Dermis blood vessel endothelial cell (primary cell): ENCODE measurements at regions not wholly inside any gene's neighbourhood (a gene's known extent, or its start where the extent isn't known, plus 50 kb on each side); places are given as distances from the start of the nearest gene placed in this dataset.
"Not testable (repeated sequence)": the region's sequence is repeated elsewhere in the genome, so short reads cannot be mapped to it uniquely, and the experiment has no call there.

Experiments
- DNase-seq: peaks from one replicate; pipeline ENCODE4 v3.0.0; 2010

GRCh38 chr5:53368966-53369605 lies 111.3 kb upstream of the FST start:
- no peak for DNase-seq

- DNase-seq: no peak
Observed at GRCh38 chr5:53369681-53370080, 110.7 kb upstream of the FST start.

GRCh38 chr5:53373451-53374158 lies 106.8 kb upstream of the FST start:
- DNase-seq: peak; percentile 92

- no peak for DNase-seq
Observed at GRCh38 chr5:53376853-53377252, 103.6 kb upstream of the FST start.

GRCh38 chr5:53378190-53378589 lies 102.2 kb upstream of the FST start:
- DNase-seq: no peak

- DNase-seq: peak; percentile 73
Observed at GRCh38 chr5:53378590-53379247, 101.7 kb upstream of the FST start.

GRCh38 chr5:53386341-53386740 lies 94.1 kb upstream of the FST start:
- DNase-seq: no peak

- no peak for DNase-seq
Observed at GRCh38 chr5:53389093-53389492, 91.3 kb upstream of the FST start.

GRCh38 chr5:53392073-53392472 lies 88.4 kb upstream of the FST start:
- no peak for DNase-seq

- no peak for DNase-seq
Observed at GRCh38 chr5:53394808-53395207, 85.6 kb upstream of the FST start.

- DNase-seq: no peak
Observed at GRCh38 chr5:53397141-53397757, 83.2 kb upstream of the FST start.

- peak; percentile 74 for DNase-seq
Observed at GRCh38 chr5:53397845-53398244, 82.6 kb upstream of the FST start.

- no peak for DNase-seq
Observed at GRCh38 chr5:53399926-53400697, 80.3 kb upstream of the FST start.

- no peak for DNase-seq
Observed at GRCh38 chr5:53403291-53403690, 77.1 kb upstream of the FST start.

- DNase-seq: no peak
Observed at GRCh38 chr5:53403758-53404157, 76.7 kb upstream of the FST start.

GRCh38 chr5:53405396-53405795 lies 75.0 kb upstream of the FST start:
- DNase-seq: no peak

GRCh38 chr5:53406630-53407316 lies 73.7 kb upstream of the FST start:
- DNase-seq: peak; percentile 72

GRCh38 chr5:53407373-53407772 lies 73.1 kb upstream of the FST start:
- DNase-seq: no peak

GRCh38 chr5:53411388-53411787 lies 69.0 kb upstream of the FST start:
- no peak for DNase-seq

- not testable (repeated sequence) for DNase-seq
Observed at GRCh38 chr5:53412499-53412898, 67.9 kb upstream of the FST start.

GRCh38 chr5:53416144-53416738 lies 64.2 kb upstream of the FST start:
- DNase-seq: no peak

GRCh38 chr5:53418409-53418808 lies 62.0 kb upstream of the FST start:
- peak; percentile 41 for DNase-seq
